GM23338 (cell line): ENCODE measurements at regions not wholly inside any gene's neighbourhood (a gene's known extent, or its start where the extent isn't known, plus 50 kb on each side); places are given as distances from the start of the nearest gene placed in this dataset.

Source experiments
- ATAC-seq: fragments of 200-7000 bp; cut with Tn5 transposase; 3 replicates; pipeline ENCODE4 v1.9.1; 2020
- DNase-seq: peaks from one replicate; pipeline ENCODE4 v3.0.0-alpha.2; 2015; ENCODE audit warnings: low spot score
- H2AFZ ChIP-seq: fragments of 200-600 bp; sonication (generic); 2 replicates; pipeline ENCODE4 v1.8.0; 2016; ENCODE audit warnings: antibody characterized with exemption, mild to moderate bottlenecking, moderate library complexity
- H3F3A ChIP-seq: fragments of 200-600 bp; sonication (generic); replicated peaks from 2 replicates; pipeline ENCODE4 v1.8.0; 2017; ENCODE audit warnings: antibody characterized with exemption, mixed run types, low read depth
- H3K27ac ChIP-seq: fragments of 200-600 bp; sonication (generic); 2 replicates; pipeline ENCODE4 v1.6.1; 2016; ENCODE audit warnings: low read depth
- H3K27me3 ChIP-seq: fragments of 200-600 bp; sonication (generic); 2 replicates; pipeline ENCODE4 v1.8.0; 2016; ENCODE audit warnings: mild to moderate bottlenecking, mixed run types, moderate library complexity; ENCODE audit not compliant: insufficient read depth
- H3K36me3 ChIP-seq: fragments of 200-600 bp; sonication (generic); 2 replicates; pipeline ENCODE4 v1.8.0; 2016; ENCODE audit warnings: mild to moderate bottlenecking; ENCODE audit not compliant: insufficient read depth
- H3K4me1 ChIP-seq: fragments of 200-600 bp; sonication (generic); 2 replicates; pipeline ENCODE4 v1.8.0; 2016; ENCODE audit warnings: mild to moderate bottlenecking, moderate library complexity; ENCODE audit not compliant: insufficient read depth
- H3K4me2 ChIP-seq: fragments of 200-600 bp; sonication (generic); 2 replicates; pipeline ENCODE4 v1.7.1; 2017; ENCODE audit warnings: mixed run types
- H3K4me3 ChIP-seq: fragments of 200-600 bp; sonication (generic); 2 replicates; pipeline ENCODE4 v1.6.1; 2016; ENCODE audit warnings: mixed run types
- H3K79me2 ChIP-seq: fragments of 200-600 bp; sonication (generic); replicated peaks from 2 replicates; pipeline ENCODE4 v1.8.0; 2017; ENCODE audit warnings: mild to moderate bottlenecking; ENCODE audit not compliant: insufficient read depth
- H3K9me2 ChIP-seq: fragments of 200-600 bp; sonication (generic); 2 replicates; pipeline ENCODE4 v1.8.0; 2017; ENCODE audit not compliant: insufficient read depth
- H4K20me1 ChIP-seq: fragments of 200-600 bp; sonication (generic); replicated peaks from 2 replicates; pipeline ENCODE4 v1.8.0; 2017; ENCODE audit warnings: mild to moderate bottlenecking; ENCODE audit not compliant: insufficient read depth
- H3K27ac Mint-ChIP-seq: 2 replicates; pipeline ENCODE4 v1.8.0; 2020; ENCODE audit warnings: inconsistent platforms, mild to moderate bottlenecking, moderate library complexity, mixed read lengths
- H3K27me3 Mint-ChIP-seq: 3 replicates; pipeline ENCODE4 v1.8.0; 2022; ENCODE audit warnings: low read depth, mild to moderate bottlenecking, moderate library complexity, mixed read lengths, inconsistent platforms; ENCODE audit not compliant: insufficient read depth, poor library complexity
- H3K36me3 Mint-ChIP-seq: 3 replicates; pipeline ENCODE4 v1.8.0; 2021; ENCODE audit warnings: low read depth, mild to moderate bottlenecking, inconsistent platforms, moderate library complexity, mixed read lengths
- H3K4me1 Mint-ChIP-seq: 3 replicates; pipeline ENCODE4 v1.8.0; 2020; ENCODE audit warnings: mild to moderate bottlenecking, inconsistent platforms, mixed read lengths
- H3K4me3 Mint-ChIP-seq: 3 replicates; pipeline ENCODE4 v1.8.0; 2021; ENCODE audit warnings: moderate library complexity, mild to moderate bottlenecking, inconsistent platforms, mixed read lengths
- H3K9me3 Mint-ChIP-seq: 3 replicates; pipeline ENCODE4 v1.8.0; 2020; ENCODE audit warnings: moderate library complexity, mild to moderate bottlenecking, inconsistent platforms, mixed read lengths
- CREB1 ChIP-seq: fragments of 250-450 bp; sonication (Bioruptor Pico); IDR thresholded peaks from 2 replicates; pipeline ENCODE4 v1.5.0; 2020; ENCODE audit warnings: low read depth, mild to moderate bottlenecking, moderate library complexity
- CTCF ChIP-seq, 2 experiments: fragments of 200-600 bp in 1 of 2; sonication (generic) in 1 of 2; conservative IDR thresholded peaks; 2 replicates each; pipeline versions ENCODE4 v1.5.1 to v1.6.1; 2016 to 2017; ENCODE audit warnings: antibody characterized with exemption in 2 of 2, low read depth in 2 of 2, mild to moderate bottlenecking in 2 of 2, moderate library complexity in 1 of 2
- ETS1 ChIP-seq: IDR thresholded peaks from 2 replicates; pipeline ENCODE4 v1.6.1; 2016; ENCODE audit warnings: antibody characterized with exemption
- EZH2 ChIP-seq: fragments of 200-600 bp; sonication (generic); IDR thresholded peaks from one replicate; pipeline ENCODE4 v1.8.0; 2017; ENCODE audit warnings: antibody characterized with exemption, mild to moderate bottlenecking, low read depth; ENCODE audit not compliant: unreplicated experiment
- EZH2phosphoT487 ChIP-seq: fragments of 200-600 bp; sonication (generic); IDR thresholded peaks from one replicate; pipeline ENCODE4 v1.8.1; 2018; ENCODE audit warnings: antibody characterized with exemption; ENCODE audit not compliant: unreplicated experiment
- JUNB ChIP-seq: IDR thresholded peaks from one replicate; pipeline ENCODE4 v1.6.1; 2016; ENCODE audit warnings: antibody characterized with exemption; ENCODE audit not compliant: unreplicated experiment
- NANOG ChIP-seq: IDR thresholded peaks from 2 replicates; pipeline ENCODE4 v1.6.1; 2016; ENCODE audit warnings: antibody characterized with exemption, borderline replicate concordance
- POLR2AphosphoS5 ChIP-seq: IDR thresholded peaks from 2 replicates; pipeline ENCODE4 v1.6.1; 2016; ENCODE audit warnings: antibody characterized with exemption, low read depth
- STAT1 ChIP-seq: IDR thresholded peaks from one replicate; pipeline ENCODE4 v1.6.1; 2016; ENCODE audit warnings: antibody characterized with exemption; ENCODE audit not compliant: unreplicated experiment
- ZNF114 ChIP-seq: fragments of 250-450 bp; sonication (Bioruptor Pico); IDR thresholded peaks from 2 replicates; pipeline ENCODE4 v1.5.0; 2020; ENCODE audit warnings: mild to moderate bottlenecking, moderate library complexity
- ZNF331 ChIP-seq: fragments of 250-450 bp; sonication (Bioruptor Pico); IDR thresholded peaks from 2 replicates; pipeline ENCODE4 v1.5.0; 2020; ENCODE audit warnings: low read depth, mild to moderate bottlenecking, moderate library complexity
- ZNF462 ChIP-seq: fragments of 250-450 bp; sonication (Bioruptor Pico); IDR thresholded peaks from 2 replicates; pipeline ENCODE4 v1.5.0; 2020; ENCODE audit warnings: mild to moderate bottlenecking, moderate library complexity
- TF ChIP-seq, protein P1 (sequence below): IDR thresholded peaks from one replicate; pipeline ENCODE4 v1.6.1; 2018; ENCODE audit warnings: antibody characterized with exemption; ENCODE audit not compliant: unreplicated experiment

DNA sequence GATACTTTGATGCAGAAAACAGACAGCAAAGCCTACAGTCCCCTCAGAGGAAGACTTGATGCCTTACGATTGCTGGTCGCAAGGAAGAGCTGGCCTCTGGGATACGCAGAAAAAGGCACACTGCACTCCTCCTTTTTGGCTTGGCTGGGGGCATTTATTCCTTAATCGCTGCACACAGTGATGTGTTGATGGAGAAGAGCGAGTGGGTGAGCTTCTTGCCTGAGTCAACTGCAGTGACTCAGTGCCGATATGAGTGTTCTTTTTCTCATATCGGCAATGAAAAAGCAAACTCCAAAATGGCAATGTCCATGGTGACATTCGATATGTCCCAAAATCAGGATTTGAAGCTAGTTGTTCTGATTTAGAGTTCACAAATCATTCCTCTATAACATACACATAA, 794.8 kb downstream of the HACE1 start:
- Mint-ChIP-seq H3K36me3 (no peaks in the 10 kb centered on the region), H3K4me1 (no peaks in the 10 kb centered on the region), H3K4me3 (no peak overlapping the region), H3K27me3 (peaks cover 2% of the 10 kb centered on the region), H3K9me3 (no peaks in the 10 kb centered on the region), H3K27ac (no peak overlapping the region)
- Histone ChIP-seq H3K27me3 (no peaks in the 10 kb centered on the region), H3K27ac (no peak overlapping the region), H3K79me2 (no peaks in the 10 kb centered on the region), H3K9me2 (0 out of 2 replicates have a peak, but pooled peaks cover 3% of the 10 kb centered on the region), H3K4me2 (no peak overlapping the region), H3K4me3 (no peak overlapping the region), H3K4me1 (no peaks in the 10 kb centered on the region; the same call in 1 of the 2 replicates), H4K20me1 (no peaks in the 10 kb centered on the region), H3F3A (no peaks in the 10 kb centered on the region), H2AFZ (peak overlapping the region; percentile 56; the same call in 1 of the 2 replicates), H3K36me3 (no peaks in the 10 kb centered on the region)
- TF ChIP-seq NANOG (no peak), ZNF331 (CRISPR knock-in tag) (no peak), EZH2phosphoT487 (no peak), ETS1 (no peak), CTCF (conservative IDR thresholded peaks at IDR 0.05; ENCODE audit: low read depth in 2 of 2) (no peak), ZNF462 (CRISPR knock-in tag) (no peak), EZH2 (no peak), POLR2AphosphoS5 (no peak), JUNB (no peak), ZNF114 (CRISPR knock-in tag) (no peak), CREB1 (CRISPR knock-in tag) (no peak), STAT1 (no peak)
- TF ChIP-seq, protein P1, sequence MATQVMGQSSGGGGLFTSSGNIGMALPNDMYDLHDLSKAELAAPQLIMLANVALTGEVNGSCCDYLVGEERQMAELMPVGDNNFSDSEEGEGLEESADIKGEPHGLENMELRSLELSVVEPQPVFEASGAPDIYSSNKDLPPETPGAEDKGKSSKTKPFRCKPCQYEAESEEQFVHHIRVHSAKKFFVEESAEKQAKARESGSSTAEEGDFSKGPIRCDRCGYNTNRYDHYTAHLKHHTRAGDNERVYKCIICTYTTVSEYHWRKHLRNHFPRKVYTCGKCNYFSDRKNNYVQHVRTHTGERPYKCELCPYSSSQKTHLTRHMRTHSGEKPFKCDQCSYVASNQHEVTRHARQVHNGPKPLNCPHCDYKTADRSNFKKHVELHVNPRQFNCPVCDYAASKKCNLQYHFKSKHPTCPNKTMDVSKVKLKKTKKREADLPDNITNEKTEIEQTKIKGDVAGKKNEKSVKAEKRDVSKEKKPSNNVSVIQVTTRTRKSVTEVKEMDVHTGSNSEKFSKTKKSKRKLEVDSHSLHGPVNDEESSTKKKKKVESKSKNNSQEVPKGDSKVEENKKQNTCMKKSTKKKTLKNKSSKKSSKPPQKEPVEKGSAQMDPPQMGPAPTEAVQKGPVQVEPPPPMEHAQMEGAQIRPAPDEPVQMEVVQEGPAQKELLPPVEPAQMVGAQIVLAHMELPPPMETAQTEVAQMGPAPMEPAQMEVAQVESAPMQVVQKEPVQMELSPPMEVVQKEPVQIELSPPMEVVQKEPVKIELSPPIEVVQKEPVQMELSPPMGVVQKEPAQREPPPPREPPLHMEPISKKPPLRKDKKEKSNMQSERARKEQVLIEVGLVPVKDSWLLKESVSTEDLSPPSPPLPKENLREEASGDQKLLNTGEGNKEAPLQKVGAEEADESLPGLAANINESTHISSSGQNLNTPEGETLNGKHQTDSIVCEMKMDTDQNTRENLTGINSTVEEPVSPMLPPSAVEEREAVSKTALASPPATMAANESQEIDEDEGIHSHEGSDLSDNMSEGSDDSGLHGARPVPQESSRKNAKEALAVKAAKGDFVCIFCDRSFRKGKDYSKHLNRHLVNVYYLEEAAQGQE = no peak
- ATAC-seq (no peak), DNase-seq (no peak)
